COLO829 (cell line): ENCODE measurements at regions not wholly inside any gene's neighbourhood (a gene's known extent, or its start where the extent isn't known, plus 50 kb on each side); places are given as distances from the start of the nearest gene placed in this dataset.
A peak's percentile ranks its signal among the peaks of the same experiment; 100 is the strongest.
"Not testable (repeated sequence)": the region's sequence is repeated elsewhere in the genome, so short reads cannot be mapped to it uniquely, and the experiment has no call there.

ENCODE experiments used
- DNase-seq: peaks from one replicate; pipeline ENCODE4 v3.0.0; 2012; ENCODE audit warnings: low spot score

DNA sequence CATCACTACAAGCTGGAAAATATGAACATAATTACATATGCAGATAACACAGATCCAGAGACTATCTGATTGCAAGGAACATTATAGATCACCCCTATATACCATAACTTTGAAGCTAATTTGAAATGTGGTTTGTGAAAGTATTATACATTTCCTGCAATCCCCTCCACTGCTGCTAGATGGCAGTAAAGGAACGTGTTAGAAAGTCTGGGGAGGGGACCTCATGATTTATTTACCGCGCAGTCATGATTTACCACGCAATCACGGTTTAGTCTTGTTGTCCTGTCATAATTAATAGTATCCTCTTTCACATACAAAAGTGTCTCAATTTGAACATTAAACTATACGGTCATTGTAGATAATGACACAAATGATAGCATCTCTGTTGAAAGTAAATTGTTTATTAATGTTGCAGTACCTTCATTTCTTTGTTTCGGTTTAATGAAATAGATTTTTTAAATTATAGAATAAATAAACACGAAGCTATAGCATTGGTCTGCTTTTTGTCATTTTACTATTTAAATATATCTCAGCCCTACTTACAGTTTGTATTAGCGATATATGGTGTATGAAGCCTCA lies 145.3 kb upstream of the PRSS1 start:
- peak; percentile 82 for DNase-seq

DNA sequence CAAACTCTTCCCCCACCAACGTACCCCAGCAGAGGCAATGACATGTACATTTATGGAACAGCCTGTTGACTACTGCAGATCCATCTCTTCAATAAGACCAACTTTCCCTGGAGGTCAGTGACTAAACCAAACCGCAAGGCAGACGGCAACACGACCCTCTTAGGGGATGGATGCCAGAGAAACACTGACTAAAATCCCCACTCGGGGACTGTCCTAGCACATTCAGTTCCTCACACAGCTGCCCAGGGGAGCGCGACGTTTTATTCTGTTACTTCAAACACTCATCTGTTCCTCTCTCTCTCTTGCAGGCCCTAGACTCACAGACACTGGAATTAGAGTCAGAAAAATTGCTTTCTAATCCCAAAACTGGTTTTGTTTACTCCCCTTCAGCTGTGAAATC lies 146.5 kb upstream of the PRSS1 start:
- DNase-seq: no peak

DNA sequence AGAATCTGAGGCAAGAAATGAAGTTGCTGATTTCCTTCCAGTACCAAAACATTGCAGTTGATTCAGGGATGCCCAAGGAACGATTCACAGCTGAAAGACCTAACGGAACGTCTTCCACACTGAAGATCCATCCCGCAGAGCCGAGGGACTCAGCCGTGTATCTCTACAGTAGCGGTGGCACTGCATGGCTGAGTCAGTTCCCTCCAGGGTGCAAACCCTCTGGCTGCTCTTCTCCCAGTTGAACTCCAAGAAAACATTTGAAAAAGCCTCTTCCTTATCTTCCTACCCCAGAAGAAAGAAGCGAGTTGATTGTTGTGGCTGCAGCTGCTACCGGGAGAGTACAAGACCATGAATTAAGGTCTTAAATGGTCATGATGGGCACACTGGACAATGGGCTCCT lies 147.1 kb upstream of the PRSS1 start:
- no peak for DNase-seq

DNA sequence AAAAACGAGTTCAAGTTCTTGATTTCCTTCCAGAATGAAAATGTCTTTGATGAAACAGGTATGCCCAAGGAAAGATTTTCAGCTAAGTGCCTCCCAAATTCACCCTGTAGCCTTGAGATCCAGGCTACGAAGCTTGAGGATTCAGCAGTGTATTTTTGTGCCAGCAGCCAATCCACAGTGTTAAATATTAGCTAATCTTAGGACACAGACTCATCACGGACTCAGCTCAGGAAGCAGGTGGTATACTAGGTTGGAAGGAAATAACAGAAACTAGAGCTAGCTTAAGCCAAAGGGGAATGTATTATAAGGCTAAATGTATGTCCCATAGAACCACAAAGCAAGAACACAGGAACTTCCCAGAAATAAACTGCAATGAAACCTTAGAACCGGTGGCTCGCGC lies 151.0 kb upstream of the PRSS1 start:
- no peak for DNase-seq

DNA sequence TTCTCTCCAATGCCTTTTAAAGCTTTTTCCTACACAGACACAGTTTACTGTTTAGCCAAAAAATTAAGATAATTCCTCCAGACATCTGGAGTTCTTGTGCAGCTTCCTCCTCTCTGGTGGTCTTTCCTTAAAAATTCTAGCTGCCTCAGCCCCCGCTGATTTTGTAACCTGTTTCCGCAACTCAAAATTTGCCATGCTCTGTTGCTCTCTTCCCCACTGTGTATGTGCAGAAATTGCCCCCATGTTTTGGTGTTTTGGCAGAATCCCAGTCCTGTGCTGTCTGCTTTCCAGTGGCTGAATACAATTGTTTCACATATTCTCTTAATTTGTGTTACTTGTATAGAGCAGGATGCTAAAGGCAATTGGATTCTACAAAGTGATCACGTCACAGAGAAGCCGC lies 151.7 kb upstream of the PRSS1 start:
- DNase-seq: no peak

DNA sequence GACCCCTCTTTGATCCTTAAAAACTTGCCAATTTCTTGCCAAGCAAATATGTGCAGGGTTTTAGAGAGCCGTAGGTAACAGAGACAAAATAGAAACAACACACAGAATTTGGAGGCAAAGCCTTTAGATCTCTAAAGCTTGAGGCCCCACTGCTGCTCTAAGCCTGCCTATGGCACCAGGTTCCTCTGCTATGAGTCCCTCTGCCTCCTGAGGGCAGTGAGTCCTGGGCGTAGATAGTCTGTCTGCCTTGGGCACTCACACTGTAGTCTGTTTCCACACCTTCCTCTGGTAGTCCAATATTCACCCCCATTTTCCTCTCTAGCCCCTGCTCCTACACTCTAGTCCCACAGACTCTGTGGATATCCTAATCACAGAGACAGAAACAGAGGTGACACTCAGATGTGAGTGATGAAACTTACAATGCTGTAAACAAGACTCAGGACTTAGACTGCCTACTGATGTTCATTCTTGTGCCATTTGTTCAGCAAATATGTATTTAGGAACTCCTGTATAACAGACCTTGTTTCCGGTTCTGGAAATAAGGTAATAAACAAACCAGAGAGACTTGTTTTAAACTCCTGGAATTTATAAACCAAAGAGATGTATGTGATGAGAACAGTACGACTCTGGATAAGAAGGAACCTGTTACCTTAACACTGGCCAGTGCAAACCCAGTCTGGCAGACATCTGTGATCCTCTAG lies 153.3 kb upstream of the PRSS1 start:
- DNase-seq: no peak

DNA sequence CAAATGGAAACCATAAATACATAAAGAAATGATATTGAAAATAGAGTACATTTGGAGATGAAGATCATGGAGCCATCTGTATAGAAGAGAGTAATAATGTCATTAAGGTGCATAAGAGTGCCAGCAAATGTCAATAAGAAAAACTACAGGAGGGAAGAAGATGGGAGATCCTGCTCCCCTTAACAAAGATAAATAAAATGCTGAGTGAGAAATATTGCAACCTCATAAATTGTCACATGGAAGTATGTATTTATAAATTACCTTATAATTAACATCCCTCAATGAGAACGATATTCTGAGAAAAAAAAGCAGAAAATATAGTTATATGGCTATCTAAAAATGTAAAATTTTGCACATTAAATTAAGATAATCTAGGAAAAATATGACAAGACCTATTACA lies 155.2 kb upstream of the PRSS1 start:
- no peak for DNase-seq

DNA sequence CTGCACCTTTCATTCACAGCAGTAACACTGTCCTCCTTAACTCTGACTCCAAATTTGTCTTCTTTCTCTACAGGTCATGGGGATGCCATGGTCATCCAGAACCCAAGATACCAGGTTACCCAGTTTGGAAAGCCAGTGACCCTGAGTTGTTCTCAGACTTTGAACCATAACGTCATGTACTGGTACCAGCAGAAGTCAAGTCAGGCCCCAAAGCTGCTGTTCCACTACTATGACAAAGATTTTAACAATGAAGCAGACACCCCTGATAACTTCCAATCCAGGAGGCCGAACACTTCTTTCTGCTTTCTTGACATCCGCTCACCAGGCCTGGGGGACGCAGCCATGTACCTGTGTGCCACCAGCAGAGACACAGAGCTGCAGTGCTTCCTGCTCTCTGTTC lies 156.2 kb upstream of the PRSS1 start:
- no peak for DNase-seq

DNA sequence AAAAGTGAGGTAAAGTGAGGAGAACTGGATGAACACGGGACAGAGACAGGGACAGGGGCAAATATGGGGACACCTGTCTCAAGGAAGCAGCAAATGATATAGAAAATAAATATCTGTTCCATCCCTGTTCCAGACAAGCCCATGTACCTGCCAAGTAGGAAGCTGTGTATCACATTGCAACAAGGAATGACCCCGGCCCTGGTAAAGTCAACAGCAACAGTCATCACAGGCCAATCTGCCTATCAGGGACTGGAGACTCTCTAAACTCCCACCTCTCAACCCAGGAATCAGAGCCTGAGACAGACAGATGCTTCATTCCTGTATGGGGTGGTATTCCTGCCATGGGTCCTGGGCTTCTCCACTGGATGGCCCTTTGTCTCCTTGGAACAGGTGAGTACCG lies 156.6 kb upstream of the PRSS1 start:
- DNase-seq: no peak

DNA sequence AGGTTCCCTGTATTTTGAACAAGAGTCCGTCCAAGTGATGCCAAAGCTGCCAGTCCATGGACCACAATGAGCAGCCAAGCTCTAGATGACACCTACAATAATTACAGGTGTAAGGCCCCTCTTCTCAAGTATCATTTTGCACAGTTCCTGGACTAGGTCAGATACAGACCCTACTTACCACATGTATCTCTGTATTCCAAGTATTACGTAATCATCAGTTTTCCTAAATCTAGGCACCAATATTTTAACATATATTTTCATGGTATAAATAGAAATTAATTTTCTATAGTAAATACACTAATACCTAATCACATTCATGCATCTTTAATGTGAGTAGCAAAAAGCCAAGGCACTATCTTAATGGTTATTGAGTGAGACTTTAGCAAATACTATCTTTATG lies 157.0 kb upstream of the PRSS1 start:
- DNase-seq: no peak

DNA sequence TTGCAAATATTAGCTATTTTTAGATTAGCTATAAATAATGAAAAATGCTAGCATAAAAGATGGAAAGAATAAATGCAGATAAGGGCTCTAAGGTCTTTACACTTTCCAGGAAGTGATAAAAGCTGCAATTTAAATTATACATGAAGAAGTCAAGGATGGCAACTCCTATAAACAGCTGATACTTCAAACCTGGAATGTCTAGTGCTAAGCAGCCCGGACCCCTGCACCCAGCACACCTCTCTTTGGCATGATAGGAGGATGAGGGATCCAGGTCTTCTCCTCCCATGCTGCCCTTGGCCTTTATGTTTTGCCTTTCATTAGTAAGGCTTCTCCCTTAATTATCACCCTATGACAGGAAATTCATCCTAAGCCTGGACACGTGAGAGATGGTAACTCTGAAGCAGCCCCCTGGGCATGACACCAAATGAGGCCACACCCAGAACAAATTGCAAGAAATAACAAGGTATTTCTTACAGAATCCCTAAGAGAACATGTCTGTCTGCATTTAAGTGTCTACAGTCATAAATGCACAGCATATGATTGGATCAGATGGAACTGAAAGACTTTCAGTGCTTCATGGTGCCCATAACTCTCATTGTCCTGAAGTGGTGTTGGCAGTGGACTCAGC lies 158.3 kb upstream of the PRSS1 start:
- DNase-seq: no peak

DNA sequence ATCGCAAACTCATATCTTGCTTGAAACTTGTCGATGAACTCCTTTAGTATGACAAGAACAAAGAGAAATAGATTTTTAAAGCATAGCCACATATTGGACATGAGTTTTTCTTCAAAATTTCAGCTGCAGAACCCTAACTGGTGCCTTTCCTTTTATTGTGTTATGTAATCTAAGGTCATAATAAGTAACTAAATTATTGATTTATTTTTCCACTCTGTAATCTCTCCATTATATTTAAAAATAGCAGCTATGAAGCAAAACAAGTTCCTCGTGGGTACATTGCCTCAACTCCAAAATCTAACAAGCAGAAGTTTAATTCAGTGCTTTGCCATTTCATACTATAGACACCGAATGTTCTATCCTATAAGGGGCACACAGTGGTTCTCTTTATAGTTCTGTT lies 159.2 kb upstream of the PRSS1 start:
- DNase-seq: no peak

DNA sequence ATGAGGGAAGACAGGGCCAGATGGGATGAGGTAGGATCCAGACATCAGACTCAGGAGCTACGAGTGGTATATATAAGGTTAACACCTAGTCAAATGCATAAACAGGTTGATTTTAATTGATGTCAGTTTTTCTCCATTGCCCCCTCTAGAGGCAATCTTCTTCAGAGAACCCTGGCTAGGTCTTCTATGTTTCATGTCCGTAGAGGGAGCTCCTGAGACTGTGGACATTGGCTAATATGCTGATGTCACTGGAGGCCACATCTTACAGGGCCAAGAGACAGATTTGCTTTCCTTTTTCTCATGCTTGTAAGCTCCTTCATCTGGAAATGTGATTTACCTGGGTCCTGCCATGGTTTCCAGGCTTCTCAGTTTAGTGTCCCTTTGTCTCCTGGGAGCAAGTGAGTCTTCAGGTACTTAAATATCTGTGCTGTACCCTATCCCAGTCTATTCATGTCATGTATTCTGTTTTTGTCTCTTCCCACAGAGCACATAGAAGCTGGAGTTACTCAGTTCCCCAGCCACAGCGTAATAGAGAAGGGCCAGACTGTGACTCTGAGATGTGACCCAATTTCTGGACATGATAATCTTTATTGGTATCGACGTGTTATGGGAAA lies 161.6 kb upstream of the PRSS1 start:
- DNase-seq: peak; percentile 92

DNA sequence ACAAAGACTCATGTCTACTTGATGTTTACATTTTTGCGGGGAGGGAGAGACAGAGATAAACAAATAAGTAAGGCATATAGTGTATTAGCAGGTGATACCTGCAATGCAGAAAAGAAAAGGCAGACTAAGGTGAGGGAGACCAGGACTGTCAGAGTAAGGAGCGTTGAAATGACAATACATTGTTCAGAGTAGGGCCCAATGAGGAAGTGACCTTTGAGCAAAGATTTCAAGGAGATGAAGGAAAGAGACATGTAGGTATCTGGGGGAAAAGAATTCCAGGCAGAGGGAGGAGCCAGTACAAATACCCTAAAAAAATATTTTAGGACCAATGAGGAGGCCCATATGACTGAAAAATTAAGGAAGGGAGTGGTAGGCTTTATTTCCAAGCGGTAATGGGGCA lies 162.7 kb upstream of the PRSS1 start:
- no peak for DNase-seq

DNA sequence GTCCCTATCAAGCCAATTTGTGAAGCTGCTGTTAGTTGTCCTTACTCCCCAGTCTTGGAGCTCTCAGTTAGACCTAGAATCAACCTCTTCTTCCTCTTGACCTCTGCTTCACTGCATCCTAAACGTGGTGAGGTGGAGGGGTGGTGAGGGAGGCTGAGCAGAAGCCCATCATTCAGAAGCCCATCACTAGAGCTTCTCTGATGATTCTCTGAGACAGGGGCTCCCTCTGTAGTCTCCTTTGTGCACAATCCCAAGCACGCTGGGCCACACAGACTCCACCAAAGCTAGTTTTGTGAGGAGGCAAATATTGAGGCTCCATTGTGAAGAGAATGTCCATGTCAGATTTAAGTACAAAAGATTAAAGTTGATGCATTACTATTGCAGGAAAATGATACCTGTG lies 163.8 kb upstream of the PRSS1 start:
- DNase-seq: no peak

DNA sequence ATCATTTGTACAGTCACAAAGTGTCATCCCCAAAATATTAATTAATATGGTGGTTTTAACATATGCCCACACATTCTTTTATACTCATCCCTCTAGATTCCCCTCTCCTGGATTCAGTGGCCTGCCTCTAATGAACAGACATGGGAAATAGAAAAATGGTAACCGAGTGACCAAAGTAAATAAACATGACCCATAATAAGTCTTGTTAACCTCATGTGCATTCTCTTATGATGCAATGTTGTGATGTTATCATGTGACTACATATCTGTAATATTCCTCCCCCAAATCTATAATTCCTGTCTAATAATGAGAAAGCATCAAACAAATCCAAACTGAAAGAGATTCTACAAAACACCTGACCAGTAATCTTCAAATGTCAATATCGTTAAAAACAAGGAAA lies 164.5 kb upstream of the PRSS1 start:
- no peak for DNase-seq

DNA sequence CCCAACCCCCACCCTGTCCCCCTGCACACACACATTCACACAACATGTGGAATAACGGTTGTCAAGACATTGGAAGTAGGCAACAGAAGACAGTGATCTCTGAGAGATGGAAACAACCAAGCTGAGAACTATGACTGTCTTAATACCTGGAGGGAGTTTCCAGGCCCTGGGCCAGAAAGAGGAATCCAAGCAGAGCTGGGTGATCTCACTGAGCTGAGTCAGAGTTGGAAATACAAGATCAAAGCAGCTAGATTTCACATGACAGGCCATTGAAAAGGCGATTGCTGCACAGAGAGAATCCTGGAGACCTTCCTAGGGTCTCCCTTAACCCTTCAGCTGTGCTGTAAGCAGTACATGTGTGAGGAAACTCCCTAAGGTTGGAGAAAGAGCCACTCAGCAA lies 165.8 kb upstream of the PRSS1 start:
- DNase-seq: peak; percentile 99

DNA sequence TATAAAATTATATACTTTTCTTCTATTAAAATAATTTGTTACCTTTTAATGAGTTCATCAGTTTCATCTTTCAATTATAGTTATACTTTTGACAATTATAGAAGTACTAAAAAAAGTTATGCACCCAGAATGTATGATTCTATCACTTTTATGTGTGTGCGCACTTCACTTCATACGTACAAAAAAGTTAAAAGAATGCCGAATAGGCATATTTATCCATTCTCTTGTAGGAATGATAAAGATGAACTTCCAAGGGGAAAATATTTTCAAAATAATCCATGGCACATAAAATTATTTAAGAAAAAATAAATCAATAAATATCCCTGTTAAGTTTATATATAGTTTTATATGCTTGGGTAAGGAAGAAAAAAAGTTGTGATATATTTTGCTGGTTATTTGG lies 166.9 kb upstream of the PRSS1 start:
- no peak for DNase-seq

DNA sequence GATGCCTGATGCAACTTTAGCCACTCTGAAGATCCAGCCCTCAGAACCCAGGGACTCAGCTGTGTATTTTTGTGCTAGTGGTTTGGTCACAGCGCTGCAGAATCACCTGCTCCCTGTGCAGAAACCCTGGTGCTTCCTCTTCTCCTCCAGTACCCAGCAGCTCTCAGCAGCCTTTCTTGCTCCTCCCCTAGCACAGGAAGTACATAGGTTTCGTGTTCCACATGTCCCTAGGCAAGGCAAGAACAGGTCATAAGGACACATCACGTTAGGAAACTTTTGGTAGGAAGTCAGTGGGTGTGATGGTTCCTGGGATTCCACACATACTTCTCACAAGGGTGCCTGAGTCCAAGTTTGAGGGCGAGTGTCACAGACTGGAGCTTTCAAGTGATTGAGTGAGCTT lies 167.9 kb upstream of the PRSS1 start:
- DNase-seq: no peak

DNA sequence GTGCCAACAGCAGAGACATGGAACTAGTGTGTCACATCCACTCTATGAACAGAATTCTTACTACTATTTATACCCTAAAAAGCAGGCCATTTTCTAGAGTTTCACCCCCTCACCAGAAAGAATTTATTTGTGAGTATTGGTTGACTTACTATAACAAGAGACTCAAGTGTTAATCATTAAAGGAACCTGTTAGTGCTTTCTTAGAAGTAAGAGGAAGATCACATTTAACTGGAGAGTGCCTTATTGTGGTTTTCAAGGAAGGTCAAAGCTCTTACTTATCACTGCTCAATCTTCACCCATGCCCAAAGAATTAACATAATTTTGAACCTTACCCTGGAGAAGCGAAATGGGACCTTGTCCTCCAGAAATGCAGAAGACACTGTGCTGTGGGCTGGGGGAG lies 169.3 kb upstream of the PRSS1 start:
- no peak for DNase-seq

DNA sequence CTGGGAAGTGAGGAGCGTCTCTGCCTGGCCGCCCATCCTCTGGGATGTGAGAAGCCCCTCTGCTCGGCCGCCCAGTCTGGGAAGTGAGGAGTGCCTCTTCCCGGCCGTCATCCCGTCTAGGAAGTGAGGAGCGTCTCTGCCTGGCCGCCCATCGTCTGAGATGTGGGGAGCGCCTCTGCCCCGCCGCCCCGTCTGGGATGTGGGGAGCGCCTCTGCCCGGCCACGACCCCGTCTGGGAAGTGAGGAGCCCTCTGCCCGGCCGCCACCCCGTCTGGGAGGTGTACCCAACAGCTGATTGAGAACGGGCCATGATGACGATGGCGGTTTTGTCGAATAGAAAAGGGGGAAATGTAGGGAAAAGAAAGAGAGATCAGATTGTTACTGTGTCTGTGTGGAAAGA lies 173.9 kb upstream of the PRSS1 start:
- not testable (repeated sequence) for DNase-seq

DNA sequence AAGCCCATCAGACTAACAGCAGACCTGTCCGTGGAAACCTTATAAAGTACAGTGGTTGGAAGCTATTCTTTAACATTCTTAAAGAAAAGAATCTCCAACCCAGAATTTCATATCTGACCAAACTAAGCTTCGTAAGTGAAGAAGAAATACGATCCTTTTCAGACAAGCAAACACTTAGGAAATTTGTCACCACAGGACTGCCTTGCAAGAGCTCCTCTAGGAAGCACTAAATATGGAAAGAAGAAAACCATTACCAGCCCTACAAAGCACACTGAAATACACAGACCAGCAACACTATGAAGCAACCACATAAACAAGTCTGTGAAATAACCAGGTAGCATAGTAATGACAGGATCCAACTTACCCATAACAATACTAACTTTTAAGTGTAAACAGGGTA lies 177.7 kb upstream of the PRSS1 start:
- no peak for DNase-seq

DNA sequence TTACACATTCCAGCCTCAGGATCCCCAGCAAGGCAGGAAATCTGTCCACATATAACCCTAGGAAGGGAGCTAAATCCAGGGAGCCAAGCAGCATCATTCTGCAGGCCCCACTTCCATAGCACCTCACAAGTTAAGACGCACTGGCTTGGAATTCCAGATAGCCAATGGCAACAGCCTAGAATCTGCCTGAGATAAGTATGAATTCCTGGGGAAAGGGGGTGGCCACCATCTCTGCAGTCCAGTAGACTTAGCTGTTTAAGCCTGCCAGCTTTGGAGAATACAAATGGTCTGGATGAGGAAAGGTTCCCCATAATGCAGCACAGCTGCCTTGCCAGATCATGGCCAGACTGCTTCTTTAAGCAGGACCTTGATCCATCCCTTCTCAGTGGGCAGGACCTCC lies 179.4 kb upstream of the PRSS1 start:
- no peak for DNase-seq
